ENCODE measurements at regions not wholly inside any gene's neighbourhood (a gene's known extent, or its start where the extent isn't known, plus 50 kb on each side); places are given as distances from the start of the nearest gene placed in this dataset.

DNA sequence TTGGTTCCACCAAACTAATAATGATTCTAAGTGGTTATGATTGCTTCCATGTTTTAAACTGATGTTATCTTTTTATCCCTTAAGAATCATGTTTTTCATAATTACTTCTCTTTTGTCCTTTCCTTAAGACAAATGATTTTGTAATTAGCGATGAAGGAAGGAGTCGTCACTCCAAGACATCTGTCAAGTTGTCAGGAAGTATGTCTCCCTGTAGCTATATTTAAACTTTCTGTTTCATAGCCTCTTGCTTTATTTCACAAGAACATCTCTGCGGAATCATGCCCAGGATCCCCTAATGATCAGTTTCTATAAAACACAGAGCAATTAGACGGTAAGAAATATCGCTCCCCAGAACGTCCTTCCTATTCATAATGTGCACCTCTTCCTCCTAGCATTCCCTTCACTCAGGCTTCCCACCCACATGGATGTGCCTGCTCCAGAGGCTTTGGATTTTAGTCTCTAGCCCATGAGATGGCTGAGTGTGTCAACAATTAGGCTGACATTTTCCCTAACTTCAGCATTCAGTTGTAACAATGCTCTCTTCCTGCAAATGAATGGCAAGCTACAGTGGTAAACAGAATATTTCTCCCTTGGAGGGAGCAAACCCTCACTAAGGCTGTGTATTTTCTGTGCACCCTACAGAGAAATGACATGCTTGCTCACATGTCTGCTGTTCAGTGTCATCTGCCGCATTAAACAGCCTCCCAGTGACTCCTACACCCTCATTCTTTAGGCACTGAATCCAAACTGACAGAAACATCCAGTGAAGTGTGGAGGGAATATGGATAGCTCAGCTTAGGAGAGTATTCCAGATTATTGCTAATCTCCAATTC is 879.6 kb upstream of the CELF4 start:
- intact Hi-C loops (cut with micrococcal nuclease), result no loop called here
- no peak overlapping the region for H3K27ac ChIP-seq (ENCODE audit: low read length)
- ATAC-seq, result no peak
- Mint-ChIP-seq H3K27ac (no peak overlapping the region), H3K27me3 (ENCODE audit: low read depth in 2 of 2) (no peaks in the 10 kb centered on the region), H3K4me1 (no peaks in the 10 kb centered on the region), H3K4me3 (no peak overlapping the region), H3K9me3 (peaks cover 13 to 28% of the 10 kb centered on the region in 2 donors), H3K36me3 (no peaks in the 10 kb centered on the region)
- H3K27me3 ChIP-seq (ENCODE audit: control insufficient read depth, insufficient read depth, low read length), result no peaks in the 10 kb centered on the region
- no peak for DNase-seq
- H3K9me3 ChIP-seq (ENCODE audit: control insufficient read depth, insufficient read depth, low read length), result peaks cover 3% of the 10 kb centered on the region
- H3K4me1 ChIP-seq (ENCODE audit: control insufficient read depth, insufficient read depth, low read length), result no peaks in the 10 kb centered on the region
- TF ChIP-seq, protein P1, sequence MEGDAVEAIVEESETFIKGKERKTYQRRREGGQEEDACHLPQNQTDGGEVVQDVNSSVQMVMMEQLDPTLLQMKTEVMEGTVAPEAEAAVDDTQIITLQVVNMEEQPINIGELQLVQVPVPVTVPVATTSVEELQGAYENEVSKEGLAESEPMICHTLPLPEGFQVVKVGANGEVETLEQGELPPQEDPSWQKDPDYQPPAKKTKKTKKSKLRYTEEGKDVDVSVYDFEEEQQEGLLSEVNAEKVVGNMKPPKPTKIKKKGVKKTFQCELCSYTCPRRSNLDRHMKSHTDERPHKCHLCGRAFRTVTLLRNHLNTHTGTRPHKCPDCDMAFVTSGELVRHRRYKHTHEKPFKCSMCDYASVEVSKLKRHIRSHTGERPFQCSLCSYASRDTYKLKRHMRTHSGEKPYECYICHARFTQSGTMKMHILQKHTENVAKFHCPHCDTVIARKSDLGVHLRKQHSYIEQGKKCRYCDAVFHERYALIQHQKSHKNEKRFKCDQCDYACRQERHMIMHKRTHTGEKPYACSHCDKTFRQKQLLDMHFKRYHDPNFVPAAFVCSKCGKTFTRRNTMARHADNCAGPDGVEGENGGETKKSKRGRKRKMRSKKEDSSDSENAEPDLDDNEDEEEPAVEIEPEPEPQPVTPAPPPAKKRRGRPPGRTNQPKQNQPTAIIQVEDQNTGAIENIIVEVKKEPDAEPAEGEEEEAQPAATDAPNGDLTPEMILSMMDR (IDR thresholded peaks at IDR 0.05), result no peak
- H3K4me3 ChIP-seq (ENCODE audit: low read length), result no peak overlapping the region
- no peaks in the 10 kb centered on the region for H3K36me3 ChIP-seq (ENCODE audit: control insufficient read depth, insufficient read depth, low read length)
- 44% methylated on average over 7 of the region's 7 CpGs for WGBS (ENCODE audit: insufficient coverage)

DNA sequence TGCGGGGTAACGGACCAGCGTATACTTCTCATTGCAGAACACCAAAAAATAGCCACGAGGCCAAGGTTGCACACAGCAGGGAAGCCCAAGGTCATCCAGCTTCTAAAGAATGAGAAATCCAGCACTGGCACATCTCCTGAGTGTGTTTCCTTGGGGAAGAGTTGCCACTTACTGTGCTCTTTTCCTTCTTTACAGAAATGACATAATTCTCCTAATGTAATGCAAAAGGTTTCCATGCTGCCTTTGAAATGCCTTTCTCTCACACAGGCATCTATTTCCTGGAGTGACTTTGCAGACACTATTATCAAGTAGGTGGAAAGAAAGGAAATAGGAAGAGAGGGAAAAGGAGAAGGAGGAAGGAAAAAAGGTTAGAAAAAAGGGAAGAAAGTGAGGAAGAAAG is 862.1 kb upstream of the CELF4 start:
- Histone ChIP-seq H3K9me3 (ENCODE audit: control insufficient read depth, insufficient read depth, low read length) (no peaks in the 10 kb centered on the region), H3K4me1 (ENCODE audit: control insufficient read depth, insufficient read depth, low read length) (no peaks in the 10 kb centered on the region), H3K36me3 (ENCODE audit: control insufficient read depth, insufficient read depth, low read length) (no peaks in the 10 kb centered on the region), H3K27me3 (ENCODE audit: control insufficient read depth, insufficient read depth, low read length) (no peaks in the 10 kb centered on the region), H3K27ac (ENCODE audit: low read length) (no peak overlapping the region), H3K4me3 (ENCODE audit: low read length) (no peak overlapping the region)
- intact Hi-C loops (cut with micrococcal nuclease), result no loop called here
- WGBS (ENCODE audit: insufficient coverage), result 75% methylated on average over 4 of the region's 4 CpGs
- DNase-seq (no peak), ATAC-seq (no peak)
- Mint-ChIP-seq H3K27me3 (ENCODE audit: low read depth in 2 of 2) (no peaks in the 10 kb centered on the region), H3K4me3 (no peak overlapping the region), H3K27ac (no peak overlapping the region), H3K4me1 (no peaks in the 10 kb centered on the region), H3K36me3 (no peaks in the 10 kb centered on the region), H3K9me3 (peaks cover 6 to 15% of the 10 kb centered on the region in 2 donors)
- TF ChIP-seq, protein P1 (IDR thresholded peaks at IDR 0.05), result no peak

DNA sequence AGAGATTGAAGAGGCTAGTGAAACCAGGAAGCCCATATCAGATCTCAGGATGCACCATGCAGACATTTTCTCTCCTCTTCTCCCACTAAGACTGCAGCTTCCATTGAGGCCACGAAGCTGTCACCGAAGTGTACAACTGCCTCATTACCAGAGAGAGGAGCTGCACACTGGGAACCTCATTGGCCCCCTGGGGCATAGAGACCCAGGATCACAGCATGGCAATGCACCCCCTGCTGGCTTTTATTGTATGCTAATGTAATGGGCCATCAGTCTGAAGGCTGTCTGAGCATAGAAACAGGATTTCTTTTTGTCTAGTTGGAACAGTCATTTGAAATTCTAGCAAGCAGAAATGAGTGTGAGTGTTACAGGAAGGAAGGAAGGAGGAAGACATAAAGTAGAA is 861.6 kb upstream of the CELF4 start:
- ATAC-seq, result no peak
- Mint-ChIP-seq H3K4me3 (no peak overlapping the region), H3K4me1 (no peaks in the 10 kb centered on the region), H3K9me3 (peaks cover 8 to 16% of the 10 kb centered on the region in 2 donors), H3K36me3 (no peaks in the 10 kb centered on the region), H3K27me3 (ENCODE audit: low read depth in 2 of 2) (no peaks in the 10 kb centered on the region), H3K27ac (no peak overlapping the region)
- Histone ChIP-seq H3K4me3 (ENCODE audit: low read length) (no peak overlapping the region), H3K9me3 (ENCODE audit: control insufficient read depth, insufficient read depth, low read length) (no peaks in the 10 kb centered on the region), H3K4me1 (ENCODE audit: control insufficient read depth, insufficient read depth, low read length) (no peaks in the 10 kb centered on the region), H3K27ac (ENCODE audit: low read length) (no peak overlapping the region), H3K36me3 (ENCODE audit: control insufficient read depth, insufficient read depth, low read length) (no peaks in the 10 kb centered on the region), H3K27me3 (ENCODE audit: control insufficient read depth, insufficient read depth, low read length) (no peaks in the 10 kb centered on the region)
- TF ChIP-seq, protein P1 (IDR thresholded peaks at IDR 0.05), result no peak
- 88% methylated on average over 2 of the region's 2 CpGs for WGBS (ENCODE audit: insufficient coverage)
- intact Hi-C loops (cut with micrococcal nuclease), result no loop called here
- DNase-seq, result no peak
